ENCODE measurements at regions not wholly inside any gene's neighbourhood (a gene's known extent, or its start where the extent isn't known, plus 50 kb on each side); places are given as distances from the start of the nearest gene placed in this dataset.

GRCh38 chr10:107275806-107276205 is 111.3 kb upstream of the SORCS1 start:
- TF ChIP-seq EZH2phosphoT487 (IDR thresholded peaks at IDR 0.05; ENCODE audit: insufficient read depth, low read depth) (no peak), EZH2 (IDR thresholded peaks at IDR 0.05; ENCODE audit: insufficient read depth, poor library complexity, severe bottlenecking) (no peak)

Measured in GM23248 (cell line).